Neutrophil (primary cell): ENCODE measurements at regions not wholly inside any gene's neighbourhood (a gene's known extent, or its start where the extent isn't known, plus 50 kb on each side); places are given as distances from the start of the nearest gene placed in this dataset.

Experiments used
- H3K27ac ChIP-seq: fragments of 200-600 bp; sonication (generic); 2 replicates; pipeline ENCODE4 v1.5.1; 2016; ENCODE audit warnings: mild to moderate bottlenecking, moderate library complexity
- H3K27me3 ChIP-seq: fragments of 200-600 bp; sonication (generic); 2 replicates; pipeline ENCODE4 v1.6.0; 2016; ENCODE audit warnings: mild to moderate bottlenecking
- H3K36me3 ChIP-seq: fragments of 200-600 bp; sonication (generic); 2 replicates; pipeline ENCODE4 v1.5.1; 2017
- H3K4me1 ChIP-seq, 2 experiments: fragments of 200-600 bp in 1 of 2; sonication (generic) in 1 of 2; 1 replicate in 1 of 2; 2 replicates in 1 of 2; pipeline versions ENCODE4 v1.5.1 to v1.6.1; 2013 to 2016; ENCODE audit warnings: low read depth in 1 of 2, low read length in 1 of 2, mild to moderate bottlenecking in 1 of 2, moderate library complexity in 1 of 2; ENCODE audit not compliant: control insufficient read depth in 1 of 2, insufficient read depth in 1 of 2
- H3K4me3 ChIP-seq, 2 experiments: fragments of 200-600 bp in 1 of 2; sonication (generic) in 1 of 2; 1 replicate in 1 of 2; 2 replicates in 1 of 2; pipeline ENCODE4 v1.5.1; 2013 to 2016; ENCODE audit warnings: low read depth in 1 of 2, low read length in 1 of 2, mild to moderate bottlenecking in 1 of 2, moderate library complexity in 1 of 2
- H3K9me3 ChIP-seq: fragments of 200-600 bp; sonication (generic); 2 replicates; pipeline ENCODE4 v1.5.1; 2016
- CTCF ChIP-seq: fragments of 200-600 bp; sonication (generic); IDR thresholded peaks from 2 replicates; pipeline ENCODE4 v1.5.1; 2016; ENCODE audit warnings: antibody characterized with exemption

DNA sequence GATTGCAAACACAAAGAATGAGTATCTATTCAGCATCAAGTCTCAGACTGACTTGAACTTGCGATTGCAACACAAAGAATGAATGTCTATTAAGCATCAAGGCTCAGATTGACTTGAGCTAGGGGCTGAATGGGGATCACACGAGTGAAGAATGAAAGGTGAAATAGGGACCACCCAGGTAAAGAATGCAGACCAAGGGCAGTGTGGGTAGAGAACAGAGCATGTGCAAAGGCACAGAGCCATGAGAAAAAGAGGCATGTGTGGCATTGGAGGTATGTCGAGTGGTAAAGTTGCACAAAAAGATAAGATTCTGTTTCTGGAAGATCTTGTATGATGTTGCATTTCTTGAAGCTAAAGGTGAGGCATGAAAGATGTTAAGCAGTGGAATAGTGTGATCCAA is 119.4 kb upstream of the GPR149 start:
- Histone ChIP-seq H3K9me3 (no peaks in the 10 kb centered on the region), H3K4me1 (no peaks in the 10 kb centered on the region), H3K27me3 (no peaks in the 10 kb centered on the region), H3K4me3 (no peak overlapping the region), H3K27ac (no peak overlapping the region), H3K36me3 (no peaks in the 10 kb centered on the region)
- TF ChIP-seq CTCF, result no peak

DNA sequence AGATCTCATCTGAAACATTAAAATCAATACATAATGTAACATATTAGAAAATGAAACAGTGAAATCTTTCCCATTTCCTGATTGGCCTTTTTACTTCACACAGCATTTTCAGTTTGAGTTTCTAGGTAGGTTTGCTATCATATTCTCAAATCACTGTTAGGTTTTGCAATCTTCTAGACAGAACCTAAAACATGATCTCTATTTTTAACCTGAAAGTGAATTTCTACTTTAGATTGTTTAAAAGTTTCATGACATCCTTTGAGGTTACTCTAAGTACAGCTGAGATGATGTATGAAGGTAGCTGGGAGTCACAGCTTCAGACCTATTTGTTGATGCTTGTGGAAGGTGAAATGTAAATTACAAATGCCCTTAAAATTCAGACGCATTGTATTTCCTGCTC is 118.4 kb upstream of the GPR149 start:
- H3K4me3 ChIP-seq, result no peak overlapping the region
- no peak for TF ChIP-seq CTCF
- no peaks in the 10 kb centered on the region for H3K4me1 ChIP-seq

GRCh38 chr3:154542837-154543236 is 112.8 kb upstream of the GPR149 start:
- Histone ChIP-seq H3K27me3 (no peaks in the 10 kb centered on the region), H3K4me1 (no peaks in the 10 kb centered on the region), H3K36me3 (no peaks in the 10 kb centered on the region), H3K27ac (no peak overlapping the region), H3K9me3 (no peaks in the 10 kb centered on the region), H3K4me3 (no peak overlapping the region)
- TF ChIP-seq CTCF, result no peak

More for the DNA sequence above, 118.4 kb upstream of the GPR149 start:
- Histone ChIP-seq H3K27ac (no peak overlapping the region), H3K27me3 (no peaks in the 10 kb centered on the region), H3K36me3 (no peaks in the 10 kb centered on the region), H3K9me3 (no peaks in the 10 kb centered on the region)

DNA sequence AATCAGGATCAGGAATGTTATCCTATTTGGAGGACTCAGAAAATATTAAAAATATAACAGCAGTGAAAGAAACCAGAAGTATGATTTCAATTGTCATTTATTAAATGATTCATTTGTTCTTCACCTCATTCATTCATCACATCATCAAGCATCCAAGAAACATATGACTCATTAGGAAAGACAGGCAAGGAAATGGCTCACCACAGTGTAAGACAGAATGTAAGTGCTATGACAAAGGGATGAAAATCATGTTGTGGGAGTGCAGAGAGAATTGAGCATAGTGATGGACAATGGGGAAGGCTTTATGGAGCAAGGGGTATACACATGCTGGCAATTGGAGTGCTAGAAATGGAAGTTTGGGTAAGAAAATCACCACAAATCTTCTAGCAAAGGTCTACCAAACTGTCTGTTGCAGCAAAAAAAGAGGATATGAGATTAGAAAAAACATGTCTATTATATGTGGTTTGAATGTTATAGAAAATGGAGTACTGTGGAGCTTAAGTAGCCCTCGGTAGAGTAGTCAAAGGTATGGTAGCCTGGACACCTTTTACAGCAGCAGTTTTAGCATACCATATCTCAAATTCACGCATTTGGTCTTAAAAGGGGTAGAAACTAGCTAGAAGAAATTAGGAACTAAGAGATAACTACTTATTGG is 111.1 kb upstream of the GPR149 start:
- H3K27ac ChIP-seq, result no peak overlapping the region
- H3K9me3 ChIP-seq, result no peaks in the 10 kb centered on the region
- no peak for TF ChIP-seq CTCF
- H3K27me3 ChIP-seq, result no peaks in the 10 kb centered on the region
- H3K4me3 ChIP-seq, result no peak overlapping the region
- H3K36me3 ChIP-seq, result no peaks in the 10 kb centered on the region
- H3K4me1 ChIP-seq, result peaks cover 10 to 11% of the 10 kb centered on the region in 2 experiments

- Histone ChIP-seq H3K27me3 (no peaks in the 10 kb centered on the region), H3K27ac (no peak overlapping the region), H3K36me3 (no peaks in the 10 kb centered on the region), H3K4me3 (no peak overlapping the region), H3K4me1 (peaks cover 10 to 14% of the 10 kb centered on the region in 2 experiments), H3K9me3 (no peaks in the 10 kb centered on the region)
- TF ChIP-seq CTCF, result no peak
Observed at GRCh38 chr3:154538566-154539360, 108.8 kb upstream of the GPR149 start.
